Activated CD8-positive, alpha-beta memory T cell treated with anti-CD3 and anti-CD28 coated beads for 24 hours (primary cell): ENCODE measurements at regions not wholly inside any gene's neighbourhood (a gene's known extent, or its start where the extent isn't known, plus 50 kb on each side); places are given as distances from the start of the nearest gene placed in this dataset.
"Not testable (repeated sequence)": the region's sequence is repeated elsewhere in the genome, so short reads cannot be mapped to it uniquely, and the experiment has no call there.

Experiments
- DNase-seq: peaks from one replicate; pipeline ENCODE4 v3.0.0-alpha.2; 2020

DNA sequence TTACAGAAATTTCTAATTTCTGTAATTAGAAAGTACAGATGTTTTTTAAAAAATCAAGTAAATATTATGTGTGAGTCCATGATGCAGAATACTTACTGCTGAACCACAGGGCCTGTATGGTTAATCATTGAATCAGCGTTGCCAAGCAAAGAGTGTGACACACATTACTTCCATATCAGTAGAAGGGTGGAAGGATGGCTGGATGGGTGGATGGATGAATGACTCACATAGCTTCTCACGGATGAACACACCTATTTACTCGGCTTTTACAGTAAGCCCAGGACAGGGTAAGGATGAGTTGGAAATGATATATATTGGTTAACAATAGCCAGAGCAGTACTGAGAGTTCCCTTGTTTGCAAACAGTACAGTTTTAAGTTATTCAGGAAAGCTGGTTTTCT, 495.9 kb upstream of the RBFOX1 start:
- no peak for DNase-seq

DNA sequence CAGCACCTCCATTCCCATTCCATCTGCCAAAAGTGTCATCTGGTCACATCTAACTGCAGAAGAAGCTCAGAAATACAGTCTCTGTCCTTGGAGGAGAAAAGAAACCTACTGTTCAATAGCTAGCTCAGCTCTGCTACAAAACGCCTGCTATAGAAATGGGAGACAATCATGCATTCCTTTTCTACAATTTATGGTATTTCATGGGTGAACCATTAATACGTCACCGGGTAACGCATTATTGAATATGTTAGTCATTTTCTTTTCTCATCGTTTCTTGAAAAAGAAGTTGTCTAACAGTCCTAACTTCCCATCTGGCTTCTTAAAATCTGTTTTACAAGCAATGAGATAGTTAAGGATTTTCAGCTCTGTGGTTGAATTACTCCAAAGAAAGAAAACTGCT, 496.7 kb upstream of the RBFOX1 start:
- no peak for DNase-seq

DNA sequence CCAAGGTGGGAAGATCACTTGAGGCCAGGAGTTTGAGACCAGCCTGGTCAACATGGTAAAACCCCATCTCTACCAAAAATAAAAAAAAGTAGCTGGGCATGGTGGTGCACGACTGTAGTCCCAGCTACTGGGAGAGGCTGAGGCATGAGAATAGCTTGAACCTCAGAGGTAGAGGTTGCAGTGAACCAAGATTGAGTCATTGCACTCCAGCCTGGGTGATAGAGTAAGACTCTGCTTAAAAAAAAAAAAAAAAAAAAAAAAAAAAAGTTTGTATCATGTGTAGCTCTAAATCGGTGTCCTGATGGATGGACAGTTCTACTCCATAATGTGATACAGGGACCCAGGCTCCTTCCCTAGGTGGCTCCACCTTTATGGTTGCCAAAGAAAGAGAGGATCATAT, 497.1 kb upstream of the RBFOX1 start:
- DNase-seq: no peak

DNA sequence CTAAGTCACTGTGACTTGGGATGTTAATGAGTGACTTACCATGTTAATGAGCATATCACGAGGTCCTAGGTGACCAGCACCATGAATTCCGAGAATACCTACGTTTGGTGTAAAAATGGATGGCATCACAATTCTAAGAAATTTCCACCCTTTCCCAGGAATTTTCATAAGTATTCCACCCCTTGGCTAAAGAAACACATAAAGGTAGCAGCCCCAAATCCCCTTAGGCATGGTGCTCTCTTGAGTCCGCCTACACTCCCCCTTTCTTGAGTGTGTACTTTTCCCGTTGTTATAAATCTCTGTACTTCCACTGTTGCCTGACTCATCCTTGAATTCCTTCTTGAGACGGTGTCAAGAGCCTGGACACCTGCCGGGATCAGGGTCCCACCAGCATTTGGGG, 504.0 kb upstream of the RBFOX1 start:
- no peak for DNase-seq

DNA sequence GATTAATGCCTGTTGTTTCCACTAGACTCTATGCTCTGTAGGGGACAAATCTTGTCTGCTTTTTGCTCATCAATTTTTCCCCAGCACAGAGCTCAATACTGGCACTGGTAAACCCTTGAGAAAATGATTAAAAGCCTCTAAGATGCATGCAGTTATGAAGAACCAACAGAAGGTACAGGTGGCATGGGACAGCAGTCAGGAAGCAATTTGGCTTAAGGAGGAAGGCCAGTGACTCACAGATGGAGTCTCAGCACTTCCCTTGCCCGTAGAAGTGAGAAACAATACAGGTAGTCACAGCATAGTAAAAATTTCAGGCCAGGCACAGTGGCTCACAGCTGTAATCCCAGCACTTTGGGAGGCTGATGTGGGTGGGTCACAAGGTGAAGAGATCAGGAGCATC, 504.7 kb upstream of the RBFOX1 start:
- no peak for DNase-seq

DNA sequence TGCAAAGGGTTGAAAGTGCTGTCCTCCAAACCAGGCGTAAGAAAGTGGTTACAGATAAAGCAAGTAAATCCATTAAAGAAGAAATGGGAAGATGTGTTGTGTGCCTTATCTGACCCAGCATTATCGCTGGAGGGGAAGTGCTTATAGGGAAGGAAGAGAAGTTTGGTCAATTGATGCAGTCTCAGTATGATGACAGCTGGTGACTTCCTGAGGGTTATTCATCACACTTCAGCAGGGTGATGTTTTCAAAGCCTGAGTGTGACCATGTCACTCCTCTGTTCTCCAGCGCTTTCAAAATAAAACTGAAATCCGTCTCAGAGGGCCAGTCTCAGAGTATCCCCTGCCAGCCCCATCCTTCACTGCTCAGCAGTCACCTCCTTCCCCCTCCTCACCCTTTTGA, 505.4 kb upstream of the RBFOX1 start:
- no peak for DNase-seq

DNA sequence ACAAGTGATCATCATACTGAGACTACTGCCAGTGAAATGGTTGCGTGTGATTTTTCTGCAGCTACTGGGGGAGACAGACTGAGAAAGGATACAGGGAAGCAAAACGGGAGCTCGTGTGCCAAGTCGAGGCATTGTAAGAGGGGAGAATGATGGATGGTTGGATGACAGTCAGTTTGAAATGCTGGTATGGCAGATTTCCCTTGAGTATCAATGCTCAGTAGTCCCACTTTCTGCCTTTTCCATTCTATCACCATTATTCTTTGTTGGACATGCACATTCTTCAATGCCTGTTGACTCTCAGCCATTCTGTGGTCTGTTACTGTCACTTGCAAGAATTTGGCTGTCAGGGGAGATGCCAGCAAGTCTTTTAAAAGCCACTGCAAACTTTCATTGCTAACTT, 510.6 kb upstream of the RBFOX1 start:
- DNase-seq: no peak

DNA sequence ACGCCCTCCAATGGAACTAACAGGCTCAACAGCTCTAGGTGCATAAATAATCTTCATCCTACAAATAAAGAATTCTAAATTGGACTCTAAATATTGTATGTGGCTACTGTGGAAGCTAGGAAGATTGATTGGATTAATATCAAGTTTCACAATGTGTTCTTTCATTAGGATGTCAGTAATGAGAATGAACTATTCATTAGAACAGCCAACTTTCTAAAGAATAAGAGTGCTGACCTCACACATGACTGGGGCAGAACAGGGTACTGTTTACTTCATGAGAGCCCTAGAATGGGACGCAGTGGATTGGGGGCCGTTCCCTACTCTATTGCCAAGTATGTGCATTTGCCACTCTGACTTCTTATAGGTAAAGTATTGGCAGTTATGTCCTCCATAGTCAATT, 528.2 kb upstream of the RBFOX1 start:
- no peak for DNase-seq

DNA sequence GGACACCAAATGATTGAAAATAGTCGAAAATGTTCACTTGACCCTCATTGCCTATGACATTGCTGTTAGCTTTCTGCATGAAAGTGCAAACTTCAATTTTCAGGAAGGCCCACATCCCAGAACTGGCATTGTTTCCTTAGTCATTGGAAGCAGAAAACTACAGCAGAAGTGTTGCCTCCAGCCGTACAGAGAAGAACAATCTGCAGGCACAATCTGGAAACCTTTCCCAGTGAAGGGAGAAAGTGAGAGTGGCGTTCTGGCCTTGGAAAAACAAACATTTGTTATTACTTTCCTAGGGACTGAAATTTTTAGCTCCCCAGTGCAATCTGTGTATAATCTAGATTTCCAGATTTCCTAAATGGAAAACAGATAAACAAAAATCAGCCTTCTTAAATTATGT, 529.5 kb upstream of the RBFOX1 start:
- no peak for DNase-seq

DNA sequence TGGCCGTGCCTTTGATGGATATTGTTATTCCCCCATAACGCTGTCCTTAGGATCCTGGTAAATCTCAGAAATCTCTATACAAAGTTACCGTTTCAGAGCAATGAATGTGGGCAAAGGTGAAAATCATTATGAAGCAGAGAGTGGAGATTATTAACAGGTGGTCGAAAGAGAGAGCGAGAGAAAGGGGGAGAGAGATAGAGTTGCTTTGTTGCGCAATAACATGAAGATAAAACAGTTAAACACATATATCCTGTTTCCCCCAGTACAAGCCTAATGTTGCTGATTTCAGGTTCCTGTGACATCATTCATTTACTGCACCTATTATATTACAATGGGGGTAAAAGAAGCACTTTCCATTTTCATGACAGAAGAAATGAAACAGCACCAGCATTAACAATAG, 535.4 kb upstream of the RBFOX1 start:
- no peak for DNase-seq

DNA sequence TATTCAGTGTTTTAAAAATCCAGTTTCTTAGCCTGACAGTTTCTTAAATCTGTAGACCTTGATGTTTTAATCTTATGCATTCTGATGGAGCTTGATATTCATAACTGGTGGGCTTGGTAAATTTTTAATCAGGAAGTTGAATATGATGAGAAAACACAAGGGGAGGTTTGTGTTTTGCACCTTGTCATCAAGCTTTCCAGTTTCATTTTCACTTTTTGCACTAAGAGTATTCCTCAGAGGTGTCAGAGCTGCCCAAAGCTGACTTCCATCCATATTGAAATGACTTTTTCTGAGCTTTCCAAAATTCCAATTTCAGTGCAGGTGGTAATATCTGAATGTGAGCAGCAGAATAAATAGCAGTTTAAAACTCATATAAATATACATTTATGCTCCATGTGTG, 555.0 kb upstream of the RBFOX1 start:
- DNase-seq: no peak

DNA sequence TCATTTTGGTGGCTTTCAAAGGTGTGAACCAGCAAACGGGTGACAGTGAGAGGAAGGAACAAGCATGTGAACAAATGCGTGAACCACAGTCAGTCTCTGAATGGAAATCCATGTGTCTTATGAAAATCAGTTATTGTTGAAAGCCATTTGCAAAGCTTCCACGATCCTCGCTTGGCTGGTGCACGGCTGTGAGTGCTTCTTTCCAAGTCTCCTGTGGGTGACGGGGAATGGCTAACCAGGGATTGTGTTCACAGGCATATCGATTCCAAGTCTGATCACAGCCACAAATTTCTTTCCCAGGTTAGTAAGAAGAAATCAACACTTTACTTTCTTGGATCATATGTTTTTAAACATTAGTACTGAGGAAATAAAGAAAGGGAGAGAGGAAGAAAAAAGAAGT, 556.9 kb upstream of the RBFOX1 start:
- no peak for DNase-seq

DNA sequence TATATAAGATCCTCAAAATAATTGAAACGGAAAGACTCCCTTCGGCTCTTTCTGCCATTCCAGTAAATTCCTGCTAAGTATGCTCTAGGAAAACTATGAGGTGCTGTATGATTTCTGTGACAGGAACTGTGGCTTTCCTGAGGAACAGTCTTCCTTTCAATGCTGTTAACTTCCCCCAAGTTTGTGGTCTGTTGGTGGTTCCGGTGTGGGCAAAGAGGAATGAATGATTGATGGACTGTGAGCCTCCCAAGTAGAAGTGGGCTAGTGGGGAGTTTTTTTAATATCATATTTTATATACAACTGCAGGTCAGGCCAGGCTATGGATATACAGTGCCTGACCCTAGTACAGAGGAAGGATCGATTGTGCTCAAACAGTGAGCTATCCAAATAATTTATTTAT, 560.7 kb upstream of the RBFOX1 start:
- no peak for DNase-seq

DNA sequence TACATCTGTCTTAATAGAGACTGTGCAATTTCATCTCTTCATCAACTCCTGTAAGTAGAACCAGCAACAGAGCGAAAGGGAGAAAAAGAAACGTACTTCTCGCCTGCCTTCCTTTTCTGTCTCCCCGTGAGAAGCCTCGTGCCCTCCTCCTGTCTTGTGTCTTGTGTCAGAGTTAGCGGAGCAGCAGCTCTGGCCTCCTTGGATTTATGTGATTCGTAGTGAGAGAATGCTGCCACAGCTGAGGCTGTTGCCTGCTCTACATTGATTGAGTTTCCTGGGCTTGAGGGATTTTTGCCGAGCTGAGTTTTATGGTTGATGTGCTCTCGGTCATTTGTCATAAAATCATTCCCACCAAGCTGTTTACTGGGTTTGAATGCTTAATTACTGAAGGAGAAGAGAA, 579.1 kb upstream of the RBFOX1 start:
- DNase-seq: no peak

DNA sequence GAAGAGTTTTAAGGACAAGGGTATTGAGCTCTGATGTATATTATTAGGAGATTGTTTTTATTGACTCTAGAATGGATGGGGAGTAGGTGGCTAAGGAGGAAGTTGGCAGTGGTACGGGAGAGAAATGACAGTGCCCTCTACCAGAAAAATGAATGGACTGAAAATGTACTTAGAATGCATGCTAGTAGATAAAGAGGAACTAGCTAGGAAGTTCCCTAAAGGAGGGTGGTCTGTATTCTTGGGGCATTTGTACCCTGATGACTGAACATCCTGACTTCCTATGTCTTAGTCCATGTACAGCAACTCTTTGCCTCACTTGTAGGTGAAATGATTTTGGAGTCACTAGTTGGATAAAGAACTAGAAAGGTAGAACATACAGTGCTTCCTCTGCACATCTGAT, 581.5 kb upstream of the RBFOX1 start:
- no peak for DNase-seq

DNA sequence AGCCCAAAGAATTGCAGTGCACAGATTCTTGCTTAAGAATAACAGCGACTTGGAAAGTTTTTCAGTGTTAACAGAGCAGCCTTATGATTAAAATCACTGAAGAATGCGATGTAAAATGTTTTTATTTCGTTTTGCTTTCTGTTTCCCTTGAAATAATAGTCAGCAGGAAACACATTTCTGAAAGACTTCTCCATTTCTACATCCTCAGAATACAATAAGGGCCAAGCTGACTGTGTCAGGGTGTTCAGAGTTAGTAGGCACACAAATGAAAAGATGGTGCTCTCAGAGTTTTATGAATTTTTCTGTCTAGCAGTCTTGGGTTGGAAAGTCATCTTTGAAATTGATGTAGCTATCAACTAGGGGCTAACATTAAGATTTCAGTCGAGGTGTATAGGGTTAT, 582.9 kb upstream of the RBFOX1 start:
- DNase-seq: no peak

DNA sequence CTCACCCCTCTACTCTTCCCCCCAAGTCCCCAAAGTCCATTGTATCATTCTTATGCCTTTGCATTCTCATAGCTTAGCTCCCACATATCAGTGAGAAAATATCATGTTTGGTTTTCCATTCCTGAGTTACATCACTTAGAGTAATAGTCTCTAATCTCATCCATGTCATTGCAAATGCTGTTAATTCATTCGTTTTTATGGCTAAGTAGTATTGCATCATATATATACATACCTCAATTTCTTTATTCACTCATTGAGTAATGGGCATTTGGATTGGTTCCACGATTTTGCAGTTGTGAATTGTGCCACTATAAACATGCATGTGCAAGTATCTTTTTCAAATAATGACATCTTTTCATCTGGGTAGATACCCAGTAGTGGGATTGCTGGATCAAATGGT, 596.3 kb upstream of the RBFOX1 start:
- not testable (repeated sequence) for DNase-seq

DNA sequence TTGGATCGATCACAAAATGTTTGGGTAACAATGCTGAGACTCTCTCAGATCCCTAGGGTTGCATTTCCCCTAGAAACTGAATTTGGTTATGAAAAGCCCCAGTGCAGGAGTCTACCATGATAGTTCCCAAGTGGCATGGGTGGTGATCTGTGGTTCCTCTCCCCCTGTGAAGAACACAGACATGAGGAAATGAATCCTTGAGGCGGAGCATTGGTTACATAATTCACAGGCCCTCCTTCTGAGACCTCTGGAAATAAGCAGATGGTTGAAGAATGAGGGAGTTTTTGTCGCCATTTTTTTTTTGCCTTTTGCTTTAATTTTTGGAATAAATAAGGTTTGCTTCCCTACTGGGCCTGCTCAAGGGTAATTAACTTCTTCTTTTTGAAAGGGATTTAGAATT, 597.0 kb upstream of the RBFOX1 start:
- no peak for DNase-seq

DNA sequence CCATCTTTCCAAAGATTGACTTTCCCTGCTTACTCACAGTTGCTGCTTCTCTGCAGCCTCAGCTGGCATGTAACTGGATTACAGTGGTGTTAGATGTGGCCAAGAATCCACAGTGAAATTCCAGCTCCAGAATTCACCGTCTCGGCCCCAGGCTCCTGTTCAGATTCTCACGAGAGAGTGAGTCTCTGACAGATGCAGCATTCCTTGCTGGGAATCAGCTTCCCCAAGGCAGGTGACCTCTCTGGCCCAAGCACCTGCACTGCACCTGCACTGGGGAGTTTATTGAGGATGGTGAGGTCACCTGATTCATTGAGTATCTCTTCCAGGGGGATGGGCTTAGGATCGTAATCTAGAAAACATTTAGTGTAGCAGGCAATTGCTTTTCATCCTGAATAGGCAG, 600.5 kb upstream of the RBFOX1 start:
- no peak for DNase-seq

DNA sequence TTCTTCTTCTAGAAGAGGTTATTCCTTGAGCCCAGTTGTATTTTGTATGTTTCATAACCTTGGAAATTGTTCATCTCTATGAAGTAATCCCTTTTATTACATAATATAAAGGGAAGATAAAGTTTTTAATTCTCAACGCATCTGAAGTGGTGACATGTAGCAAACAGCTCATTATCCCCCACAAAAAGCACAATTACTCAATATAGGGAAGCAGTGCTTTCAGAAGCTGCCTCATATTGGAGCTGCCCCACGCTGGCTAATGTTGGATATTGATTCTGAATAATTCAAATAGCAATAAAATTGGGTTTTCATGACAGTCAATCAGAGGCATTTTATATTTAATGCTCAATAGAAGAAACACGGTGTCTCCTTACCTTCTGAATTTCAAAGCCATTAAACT, 604.3 kb upstream of the RBFOX1 start:
- DNase-seq: no peak

DNA sequence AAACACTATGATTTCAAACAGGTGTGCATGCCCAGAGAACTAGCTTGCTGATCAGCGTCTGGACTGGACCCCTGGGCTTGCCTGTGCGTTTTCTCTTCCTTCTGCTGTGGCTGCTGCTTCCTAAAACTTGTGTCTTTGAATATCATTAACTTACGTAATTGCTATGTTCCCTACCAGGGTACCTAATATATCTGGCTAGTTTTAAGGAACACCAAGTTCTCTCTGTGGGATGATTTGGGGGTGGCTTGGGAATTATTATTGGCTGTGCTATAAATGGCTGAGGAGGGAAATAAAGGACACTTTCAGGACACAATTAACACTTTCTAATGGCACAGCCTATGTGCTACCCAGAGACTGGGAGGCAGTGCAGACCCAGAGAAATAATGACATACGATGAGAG, 606.0 kb upstream of the RBFOX1 start:
- no peak for DNase-seq

DNA sequence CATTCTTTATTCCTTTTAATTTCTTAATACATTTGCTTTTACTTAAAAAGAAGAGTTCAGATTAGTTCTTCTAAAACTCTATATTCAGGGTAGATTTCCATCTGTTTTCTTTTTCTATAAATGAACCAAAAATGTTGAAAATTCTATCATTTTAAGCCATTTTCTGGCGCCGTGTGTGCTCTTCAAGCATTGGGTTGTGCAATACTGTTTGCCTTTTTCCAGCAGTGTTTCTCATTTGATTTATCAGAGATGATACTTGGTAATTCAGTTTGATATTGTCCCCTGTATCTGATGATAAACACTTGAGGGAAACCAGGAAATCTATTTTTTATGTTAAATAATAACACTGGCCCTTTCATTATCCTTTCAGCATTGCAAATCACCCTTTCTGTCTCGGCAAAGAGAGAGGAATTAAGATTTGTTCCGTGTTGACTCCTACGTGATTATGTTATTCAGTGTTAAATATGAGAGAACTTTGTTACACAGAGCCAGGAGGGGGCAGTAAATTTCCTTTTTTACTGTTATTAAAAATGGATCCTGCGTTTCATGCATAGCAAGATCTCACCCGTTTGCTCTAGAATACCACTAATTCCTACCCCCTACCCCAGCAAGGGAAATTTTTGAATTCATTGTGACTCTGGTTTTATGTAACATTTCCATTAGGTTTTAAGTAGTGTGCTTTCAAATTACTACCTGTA, 606.9 kb upstream of the RBFOX1 start:
- no peak for DNase-seq

DNA sequence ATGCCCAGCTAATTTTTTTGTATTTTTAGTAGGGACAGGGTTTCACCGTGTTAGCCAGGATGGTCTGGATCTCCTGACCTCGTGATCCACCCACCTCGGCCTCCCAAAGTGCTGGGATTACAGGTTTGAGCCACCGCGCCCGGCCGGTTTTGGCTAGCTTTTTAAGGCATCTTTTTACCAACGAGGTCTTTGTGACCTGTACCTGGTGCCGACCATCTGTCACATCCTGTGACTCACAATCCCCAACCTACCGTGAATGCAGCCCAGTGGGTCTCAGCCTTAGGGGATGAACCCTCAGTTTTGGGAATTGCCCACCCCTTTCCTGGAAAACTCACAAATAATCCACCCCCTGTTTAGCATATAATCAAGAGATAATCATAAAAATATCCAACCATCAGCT, 607.4 kb upstream of the RBFOX1 start:
- DNase-seq: not testable (repeated sequence)

DNA sequence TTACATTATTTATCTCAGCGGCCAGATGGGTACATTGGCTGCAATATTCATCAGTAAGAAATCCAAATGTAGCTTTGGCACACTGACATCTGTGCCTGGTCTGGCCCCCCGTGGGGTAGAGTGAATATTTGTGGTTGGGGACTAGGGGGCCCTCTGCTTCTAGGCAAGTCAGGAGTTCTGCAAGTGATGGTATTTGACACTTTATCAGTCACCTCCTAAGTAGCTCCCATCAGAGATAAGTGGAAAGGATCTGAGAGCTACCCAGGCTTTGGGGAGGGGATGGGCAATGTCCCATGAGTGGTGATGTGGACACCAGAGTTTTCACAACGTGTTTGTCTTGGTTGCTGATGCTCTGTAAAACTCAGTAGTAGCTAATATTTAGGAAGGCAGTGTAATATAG, 609.9 kb upstream of the RBFOX1 start:
- no peak for DNase-seq

DNA sequence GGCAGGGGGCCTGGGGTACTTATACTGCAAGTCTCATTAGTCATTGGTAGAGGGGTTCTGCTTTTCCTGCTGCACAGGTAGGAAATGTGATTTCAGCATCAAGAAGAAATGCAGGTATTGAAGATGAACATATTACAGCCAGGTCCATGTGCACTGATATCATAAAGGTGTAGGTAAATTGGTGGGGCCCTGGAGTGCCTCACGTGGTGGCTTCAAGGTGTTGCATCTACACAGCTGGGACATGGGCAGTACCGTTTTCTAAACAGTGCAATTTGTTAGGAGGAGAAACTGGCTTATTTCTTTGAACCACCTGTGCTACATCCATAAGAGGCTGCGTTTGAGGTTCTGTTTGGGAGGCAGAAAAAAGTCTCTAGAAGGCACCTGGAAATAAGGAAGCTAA, 618.1 kb upstream of the RBFOX1 start:
- no peak for DNase-seq

DNA sequence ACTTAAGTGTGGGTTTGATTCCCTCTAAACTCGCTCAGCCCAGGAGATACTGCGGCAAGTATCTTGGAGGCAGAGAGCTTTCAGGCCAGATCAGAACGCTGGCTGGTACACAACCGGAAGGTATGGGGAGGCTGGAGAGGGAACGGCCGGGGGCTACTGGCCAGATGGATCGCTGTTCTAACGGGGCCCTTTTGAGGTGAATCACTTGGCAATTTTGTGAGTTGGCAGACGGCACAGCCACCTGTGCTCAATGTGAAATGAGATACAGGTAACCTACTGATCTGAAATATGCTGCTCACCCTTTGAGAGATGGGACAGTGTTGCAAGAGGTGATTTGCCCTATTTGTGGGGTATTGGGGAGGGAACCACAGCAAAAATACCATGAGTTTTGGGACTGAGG, 622.9 kb upstream of the RBFOX1 start:
- no peak for DNase-seq
